HG03039 (cell line): ENCODE measurements at regions not wholly inside any gene's neighbourhood (a gene's known extent, or its start where the extent isn't known, plus 50 kb on each side); places are given as distances from the start of the nearest gene placed in this dataset.
"Not testable (repeated sequence)": the region's sequence is repeated elsewhere in the genome, so short reads cannot be mapped to it uniquely, and the experiment has no call there.

Experiments used
- ATAC-seq: cut with Tn5 transposase; IDR thresholded peaks from one replicate; pipeline ENCODE4 v1.9.1; 2021; ENCODE audit warnings: mild to moderate bottlenecking, moderate library complexity; ENCODE audit not compliant: unreplicated experiment

GRCh38 chr3:137582484-137582883, 181.6 kb upstream of the SOX14 start:
- no peak for ATAC-seq

- no peak for ATAC-seq
Measured at GRCh38 chr3:137583256-137583655, 180.9 kb upstream of the SOX14 start.

- ATAC-seq: no peak
Measured at GRCh38 chr3:137588871-137589270, 175.2 kb upstream of the SOX14 start.

- not testable (repeated sequence) for ATAC-seq
Measured at GRCh38 chr3:137595415-137595814, 168.7 kb upstream of the SOX14 start.

DNA sequence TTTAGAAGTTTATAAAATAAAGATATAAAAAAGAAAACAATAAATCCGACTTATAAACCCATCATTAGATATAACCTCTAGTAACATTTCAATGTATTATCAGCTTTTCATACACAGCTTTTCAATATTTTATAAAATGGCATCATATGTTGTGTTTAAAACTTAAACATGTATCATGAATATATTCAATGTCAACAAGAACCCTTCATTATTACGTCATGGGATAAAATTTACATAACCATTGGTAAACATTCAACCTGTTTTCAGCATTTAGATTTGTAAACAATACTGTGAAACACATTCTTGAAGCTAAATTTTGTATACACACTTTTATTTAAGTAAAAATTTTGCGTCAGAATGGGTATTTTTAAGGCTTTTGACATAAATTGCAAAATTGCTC, 153.4 kb upstream of the SOX14 start:
- no peak for ATAC-seq

- ATAC-seq: no peak
Measured at GRCh38 chr3:137612291-137612690, 151.8 kb upstream of the SOX14 start.

DNA sequence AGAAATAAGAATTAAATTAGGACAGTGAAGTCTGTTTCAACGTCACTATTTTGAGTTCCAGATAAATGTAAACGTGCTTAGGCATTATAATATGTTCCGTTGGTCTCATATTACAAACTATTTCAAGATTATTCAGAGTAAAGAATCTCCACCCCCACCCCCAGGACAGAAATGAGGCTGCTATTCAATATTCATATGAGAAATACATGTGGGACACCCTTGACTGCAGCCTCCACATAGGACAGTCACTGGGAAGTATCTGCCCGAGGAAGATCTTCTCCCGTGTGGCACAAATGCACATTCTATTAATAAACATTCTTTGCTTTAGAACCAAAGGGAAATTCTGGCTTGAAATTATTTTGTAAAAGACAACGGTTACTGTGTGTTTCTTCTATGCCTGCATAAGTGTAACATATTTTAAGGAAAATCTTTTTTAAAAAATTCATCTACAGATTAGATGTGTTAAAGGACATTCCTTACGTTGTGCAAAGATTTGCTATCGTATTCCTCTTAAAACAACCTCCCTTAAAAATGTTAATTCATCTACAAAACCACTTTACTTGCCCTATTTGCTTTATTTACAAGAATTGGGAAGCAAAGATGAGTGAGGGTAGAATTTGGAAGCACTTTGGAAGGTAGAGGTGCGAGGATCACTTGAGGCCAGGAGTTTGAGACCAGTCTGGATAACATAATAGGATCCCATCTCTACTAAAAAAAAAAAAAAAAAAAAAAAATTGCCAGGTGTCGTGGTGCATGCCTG, 148.3 kb upstream of the SOX14 start:
- ATAC-seq: no peak

DNA sequence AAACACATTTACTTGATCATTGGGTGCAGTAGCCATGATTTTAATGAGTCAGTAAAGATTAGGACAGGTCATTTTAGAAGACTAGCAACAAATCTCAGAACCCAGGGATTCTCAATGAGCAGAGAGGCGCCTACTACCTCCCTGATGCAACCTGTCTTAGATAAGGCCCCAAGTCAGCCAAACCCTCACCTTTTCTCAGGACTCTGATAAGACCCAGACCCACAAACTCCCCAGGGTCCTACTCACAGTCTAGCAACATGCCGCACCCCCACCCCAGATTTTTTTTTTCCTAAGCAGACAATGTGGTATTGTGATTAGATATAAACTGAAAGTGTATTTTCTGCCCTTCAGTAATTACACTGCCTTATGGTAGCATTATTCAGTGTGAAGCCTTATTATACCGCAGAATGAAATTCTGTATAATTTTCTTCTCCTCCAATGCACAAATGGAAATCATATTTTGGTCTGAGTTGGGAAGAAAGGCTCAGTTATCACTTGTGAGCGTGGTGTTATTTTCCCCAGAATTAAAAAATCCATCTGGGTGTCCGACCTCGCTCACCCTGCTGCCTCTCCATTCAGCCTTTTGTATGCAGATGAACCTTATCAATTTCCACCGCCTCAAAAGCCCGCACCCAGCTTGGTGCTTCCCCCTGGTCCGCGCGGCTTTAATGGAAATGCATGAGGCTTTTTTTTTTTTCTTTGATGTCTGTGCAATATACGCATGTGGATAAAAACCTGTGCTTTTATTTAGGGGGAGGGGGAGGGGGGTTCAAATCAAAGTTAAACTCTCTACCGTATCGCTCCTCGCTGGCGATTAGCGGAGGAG, 122.0 kb upstream of the SOX14 start:
- ATAC-seq: no peak

DNA sequence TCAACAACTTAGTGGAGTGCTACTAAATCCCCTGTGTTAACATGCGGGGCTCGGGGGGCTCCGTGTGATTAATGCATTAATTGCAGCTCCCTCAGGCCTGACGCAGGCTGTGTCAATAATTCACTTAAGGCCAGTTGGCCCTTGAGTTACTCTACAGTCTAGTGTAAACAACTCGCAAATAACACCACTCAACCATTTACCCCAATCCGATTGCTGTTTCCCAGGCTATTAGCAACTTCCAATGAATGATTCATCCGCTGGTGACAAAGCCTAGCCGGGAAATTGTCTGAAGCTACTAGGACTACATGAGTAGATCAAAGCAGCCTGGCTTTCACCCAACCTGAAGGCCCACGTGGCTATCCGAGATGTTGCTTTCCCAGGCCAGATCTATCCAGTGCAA, 121.3 kb upstream of the SOX14 start:
- ATAC-seq: no peak

DNA sequence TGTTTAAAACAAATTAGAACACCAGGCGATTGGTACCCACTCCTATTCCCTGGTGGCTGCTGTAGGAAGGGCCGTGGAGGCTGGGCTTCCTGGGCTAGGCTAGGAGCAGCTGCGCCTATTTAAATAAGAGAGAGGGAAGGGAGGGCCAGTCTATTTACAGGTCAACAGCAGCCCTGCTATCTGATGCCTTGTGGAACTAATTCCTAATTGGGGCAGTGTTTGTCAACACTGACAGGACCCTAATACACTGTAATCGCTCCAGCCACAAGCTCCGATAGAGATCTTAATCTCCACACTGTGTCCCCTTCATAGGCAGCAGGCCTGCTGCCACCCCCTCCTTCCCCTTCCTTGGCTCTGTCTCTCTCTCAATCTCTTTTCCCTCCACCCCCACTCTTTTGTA, 116.9 kb upstream of the SOX14 start:
- no peak for ATAC-seq

DNA sequence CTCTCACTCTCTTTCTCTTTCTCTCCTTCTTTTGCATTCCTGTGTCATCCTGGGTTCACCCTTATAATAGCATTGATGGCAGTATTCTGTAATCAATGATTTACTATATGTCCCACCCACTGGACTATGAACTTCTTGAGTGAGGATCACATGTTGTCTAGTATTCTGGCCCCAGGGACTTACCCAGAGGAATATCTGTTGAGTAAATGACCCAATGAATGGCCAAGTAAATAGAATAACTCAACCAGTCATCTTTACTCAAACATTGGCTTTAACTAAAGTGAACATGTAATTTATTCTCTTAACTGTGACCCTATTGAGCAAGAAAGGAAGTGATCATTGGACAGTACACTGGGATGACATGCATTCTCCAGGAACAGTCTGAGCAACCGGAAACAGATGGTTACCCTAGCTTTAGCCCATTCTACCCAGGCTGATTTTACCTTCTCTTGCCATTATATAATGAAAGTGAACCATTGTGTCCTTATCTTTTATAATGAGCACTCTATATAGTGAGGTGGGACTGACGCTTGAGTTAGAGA, 94.5 kb upstream of the SOX14 start:
- ATAC-seq: no peak

DNA sequence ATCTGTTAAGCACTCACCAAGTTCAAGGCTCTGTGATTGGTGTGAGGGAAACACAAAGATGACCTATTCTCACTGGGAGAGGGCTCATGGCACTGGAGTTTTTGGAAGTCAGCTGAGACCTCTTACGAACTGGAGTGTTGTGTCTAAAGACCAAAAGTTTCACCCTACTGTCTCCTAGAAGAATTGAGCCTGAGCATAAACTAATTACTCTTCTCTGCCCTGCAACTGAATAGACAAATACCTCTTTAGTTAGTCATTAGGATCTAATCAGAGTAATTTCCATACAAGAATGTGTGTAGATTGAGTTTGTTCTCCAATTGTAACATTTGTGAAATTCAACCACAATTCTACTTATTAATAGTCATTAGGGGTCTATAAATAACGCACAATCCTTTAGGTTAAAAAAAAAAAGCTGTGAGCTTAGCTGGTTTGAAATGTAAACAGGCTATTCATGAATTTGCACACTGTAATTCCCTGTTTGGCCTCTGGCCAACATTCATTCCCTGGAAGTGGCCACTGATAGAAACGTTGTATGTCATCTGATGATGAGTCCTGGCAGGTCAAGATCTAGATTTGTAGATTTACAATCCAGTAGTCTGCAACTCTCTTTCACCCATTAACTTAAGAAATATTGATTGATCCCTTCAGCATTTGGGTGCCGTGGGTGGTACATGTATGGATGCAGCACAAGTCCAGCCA, 76.8 kb upstream of the SOX14 start:
- ATAC-seq: no peak

- ATAC-seq: no peak
Measured at GRCh38 chr3:137692803-137693431, 71.2 kb upstream of the SOX14 start.

- ATAC-seq: no peak
Measured at GRCh38 chr3:137693791-137694190, 70.3 kb upstream of the SOX14 start.

DNA sequence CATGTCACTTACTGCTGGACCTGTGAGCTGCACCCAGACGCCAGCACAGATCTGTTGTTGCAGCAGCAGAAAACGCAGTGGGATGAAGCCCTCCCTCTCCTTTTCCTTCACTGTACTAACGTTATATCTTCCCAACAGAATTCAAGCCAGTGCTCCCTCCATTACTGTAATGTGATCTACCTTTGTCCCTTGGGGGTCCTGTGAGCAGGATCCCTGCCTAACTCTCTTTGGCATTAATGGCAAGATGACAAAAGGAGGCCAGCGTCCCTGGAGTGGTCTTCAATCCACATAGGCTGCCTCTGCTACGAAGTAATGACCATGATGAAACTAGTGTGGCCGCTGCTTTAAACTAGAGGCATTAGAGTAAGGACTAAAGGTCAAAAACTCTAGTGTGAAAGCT, 69.3 kb upstream of the SOX14 start:
- ATAC-seq: no peak

- no peak for ATAC-seq
Measured at GRCh38 chr3:137695351-137695750, 68.8 kb upstream of the SOX14 start.

GRCh38 chr3:137709011-137709601, 55.0 kb upstream of the SOX14 start:
- no peak for ATAC-seq

DNA sequence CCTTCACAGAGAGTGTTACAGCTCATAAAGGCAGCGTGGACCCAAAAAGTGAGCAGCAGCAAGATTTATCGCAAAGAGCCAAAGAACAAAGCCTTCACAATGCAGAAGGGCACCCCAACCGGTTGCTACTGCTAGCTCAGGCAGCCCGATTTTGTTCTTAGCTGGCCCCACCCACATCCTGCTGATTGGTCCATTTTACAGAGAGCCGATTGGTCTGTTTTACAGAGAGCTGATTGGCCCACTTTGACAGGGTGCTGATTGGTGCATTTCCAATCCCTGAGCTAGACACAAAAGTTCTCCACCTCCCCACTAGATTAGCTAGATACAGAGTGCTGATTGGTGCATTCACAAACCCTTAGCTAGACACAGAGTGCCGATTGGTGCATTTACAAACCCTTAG, 50.1 kb upstream of the SOX14 start:
- ATAC-seq: not testable (repeated sequence)
